Lower leg skin (tissue), 4 donors: ENCODE measurements at regions not wholly inside any gene's neighbourhood (a gene's known extent, or its start where the extent isn't known, plus 50 kb on each side); places are given as distances from the start of the nearest gene placed in this dataset.

ENCODE experiments used
- DNase-seq, 2 donors: peaks; one replicate each; pipeline ENCODE4 v3.0.0-alpha.2; 2019; ENCODE audit warnings: low spot score in 2 of 2
- H3K4me3 ChIP-seq: fragments of 200-600 bp; sonication (generic); 2 replicates; pipeline ENCODE4 v1.5.1; 2017; ENCODE audit warnings: mild to moderate bottlenecking, low read depth; ENCODE audit not compliant: poor library complexity, severe bottlenecking
- CTCF ChIP-seq, 3 donors: fragments of 450-650 bp; IDR thresholded peaks; one replicate each; pipeline ENCODE4 v1.5.1; 2016; ENCODE audit warnings: antibody characterized with exemption in 3 of 3, mild to moderate bottlenecking in 3 of 3, moderate library complexity in 2 of 3
- POLR2A ChIP-seq, 2 donors: fragments of 450-650 bp; IDR thresholded peaks; one replicate each; pipeline ENCODE4 v1.6.1; 2016 to 2017; ENCODE audit warnings: antibody characterized with exemption in 2 of 2, mild to moderate bottlenecking in 1 of 2, moderate library complexity in 1 of 2
- WGBS, 2 donors: methylation state at CpG; one replicate each; pipeline ENCODE4 v1.1.5; 2018; 5-methylcytosine and 5-hydroxymethylcytosine counted together
- intact Hi-C: fragments of 100-400 bp; cut with DNase I; formaldehyde crosslinking; loops from one replicate; pipeline ENCODE4 v1.15.0; 2023; ENCODE audit warnings: low total_unique reads

GRCh38 chr12:38142974-38143373 is 173.6 kb upstream of the ALG10B start:
- 84 to 85% methylated on average over 5 of the region's 5 CpGs for WGBS, 2 donors
- no peak for DNase-seq
- TF ChIP-seq POLR2A (IDR thresholded peaks at IDR 0.05) (no peak), CTCF (IDR thresholded peaks at IDR 0.05) (no peak)
- intact Hi-C loops = loop anchor here (5.0 kb wide), 1 partner anchor 759 kb away; no protein-coding TSS in a partner anchor
- H3K4me3 ChIP-seq = no peak overlapping the region

- 84 to 88% methylated on average over 4 of the region's 4 CpGs for WGBS, 2 donors
- no peak for DNase-seq
- no peak overlapping the region for H3K4me3 ChIP-seq
- TF ChIP-seq CTCF (IDR thresholded peaks at IDR 0.05) (no peak), POLR2A (IDR thresholded peaks at IDR 0.05) (no peak)
- intact Hi-C loops = loop anchor here (5.0 kb wide), 1 partner anchor 758 kb away; no protein-coding TSS in a partner anchor
These were observed 172.5 kb upstream of the ALG10B start for GRCh38 chr12:38144049-38144448.

- no peak overlapping the region for H3K4me3 ChIP-seq
- TF ChIP-seq POLR2A (IDR thresholded peaks at IDR 0.05) (no peak), CTCF (IDR thresholded peaks at IDR 0.05) (no peak)
- intact Hi-C loops = loop anchor here (5.0 kb wide), 1 partner anchor 757 kb away; no protein-coding TSS in a partner anchor
- 78 to 84% methylated on average over 17 of the region's 17 CpGs for WGBS, 2 donors
- no peak for DNase-seq
These were observed 171.8 kb upstream of the ALG10B start for GRCh38 chr12:38144601-38145436.

GRCh38 chr12:38149395-38150073 is 167.0 kb upstream of the ALG10B start:
- intact Hi-C loops = no loop called here
- DNase-seq = no peak
- WGBS, 2 donors = 89 to 90% methylated on average over 12 of the region's 14 CpGs

More at GRCh38 chr12:38149395-38150073, 167.0 kb upstream of the ALG10B start:
- no peak overlapping the region for H3K4me3 ChIP-seq
- TF ChIP-seq CTCF (IDR thresholded peaks at IDR 0.05) (no peak), POLR2A (IDR thresholded peaks at IDR 0.05) (no peak)
